ENCODE measurements at regions not wholly inside any gene's neighbourhood (a gene's known extent, or its start where the extent isn't known, plus 50 kb on each side); places are given as distances from the start of the nearest gene placed in this dataset.
A peak's percentile ranks its signal among the peaks of the same experiment; 100 is the strongest.

GRCh38 chr7:35533902-35534301 lies 161.0 kb downstream of the HERPUD2 start:
- no peak for DNase-seq

- no peak for DNase-seq
These were observed 164.5 kb downstream of the HERPUD2 start for GRCh38 chr7:35530124-35531109.

- no peak for DNase-seq
These were observed 165.2 kb downstream of the HERPUD2 start for GRCh38 chr7:35529713-35530112.

- no peak for DNase-seq
These were observed 166.5 kb downstream of the HERPUD2 start for GRCh38 chr7:35528381-35528977.

GRCh38 chr7:35526645-35527044 lies 168.3 kb downstream of the HERPUD2 start:
- DNase-seq: no peak

GRCh38 chr7:35524112-35524804 lies 170.7 kb downstream of the HERPUD2 start:
- DNase-seq: no peak

GRCh38 chr7:35523292-35523691 lies 171.6 kb downstream of the HERPUD2 start:
- DNase-seq: no peak

GRCh38 chr7:35522697-35523096 lies 172.2 kb downstream of the HERPUD2 start:
- no peak for DNase-seq

GRCh38 chr7:35521941-35522340 lies 173.0 kb downstream of the HERPUD2 start:
- DNase-seq: no peak

- no peak for DNase-seq
These were observed 173.9 kb downstream of the HERPUD2 start for GRCh38 chr7:35520810-35521625.

GRCh38 chr7:35519971-35520809 lies 174.7 kb downstream of the HERPUD2 start:
- peak; percentile 83 for DNase-seq

- DNase-seq: no peak
These were observed 176.2 kb downstream of the HERPUD2 start for GRCh38 chr7:35518767-35519166.

- DNase-seq: no peak
These were observed 178.4 kb downstream of the HERPUD2 start for GRCh38 chr7:35516498-35516897.

GRCh38 chr7:35513828-35514227 lies 181.1 kb downstream of the HERPUD2 start:
- no peak for DNase-seq

GRCh38 chr7:35513195-35513594 lies 181.7 kb downstream of the HERPUD2 start:
- DNase-seq: no peak

- no peak for DNase-seq
These were observed 182.2 kb downstream of the HERPUD2 start for GRCh38 chr7:35512716-35513115.

- no peak for DNase-seq
These were observed 186.1 kb downstream of the HERPUD2 start for GRCh38 chr7:35508623-35509400.

GRCh38 chr7:35505066-35505465 lies 189.9 kb downstream of the HERPUD2 start:
- no peak for DNase-seq

- DNase-seq: no peak
These were observed 190.6 kb downstream of the HERPUD2 start for GRCh38 chr7:35504365-35504764.

GRCh38 chr7:35501681-35502080 lies 193.3 kb downstream of the HERPUD2 start:
- DNase-seq: no peak

- no peak for DNase-seq
These were observed 195.7 kb downstream of the HERPUD2 start for GRCh38 chr7:35499226-35499625.

Measured in RPMI8226 (cell line).